CD4-positive, alpha-beta T cell treated with Interleukin-15 for 1 hour (primary cell): ENCODE measurements at regions not wholly inside any gene's neighbourhood (a gene's known extent, or its start where the extent isn't known, plus 50 kb on each side); places are given as distances from the start of the nearest gene placed in this dataset.
A peak's percentile ranks its signal among the peaks of the same experiment; 100 is the strongest.
"Not testable (repeated sequence)": the region's sequence is repeated elsewhere in the genome, so short reads cannot be mapped to it uniquely, and the experiment has no call there.

Experiments
- DNase-seq: peaks from one replicate; pipeline ENCODE4 v3.0.0-alpha.2; 2020

DNA sequence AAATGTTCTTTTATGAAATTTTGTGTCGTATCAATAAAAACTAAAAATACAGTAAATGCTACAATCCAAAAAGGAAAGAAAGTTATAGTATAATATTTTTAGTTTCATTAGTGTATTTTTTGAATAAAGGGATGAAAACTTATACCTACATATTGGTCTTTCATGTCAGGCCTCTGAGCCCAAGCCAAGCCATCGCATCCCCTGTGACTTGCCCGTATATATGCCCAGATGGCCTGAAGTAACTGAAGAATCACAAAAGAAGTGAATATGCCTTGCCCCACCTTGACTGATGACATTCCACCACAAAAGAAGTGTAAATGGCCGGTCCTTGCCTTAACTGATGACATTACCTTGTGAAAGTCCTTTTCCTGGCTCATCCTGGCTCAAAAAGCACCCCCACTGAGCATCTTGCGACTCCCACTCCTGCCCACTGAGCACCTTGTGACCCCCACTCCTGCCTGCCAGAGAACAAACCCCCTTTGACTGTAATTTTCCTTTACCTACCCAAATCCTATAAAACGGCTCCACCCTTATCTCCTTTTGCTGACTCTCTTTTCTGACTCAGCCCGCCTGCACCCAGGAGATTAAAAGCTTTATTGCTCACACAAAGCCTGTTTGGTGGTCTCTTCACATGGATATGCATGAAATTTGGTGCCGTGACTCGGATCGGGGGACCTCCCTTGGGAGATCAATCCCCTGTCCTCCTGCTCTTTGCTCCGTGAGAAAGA, 108.2 kb upstream of the PELI1 start:
- not testable (repeated sequence) for DNase-seq

GRCh38 chr2:64253421-64253820, 109.2 kb upstream of the PELI1 start:
- DNase-seq = not testable (repeated sequence)

GRCh38 chr2:64258566-64258965, 114.3 kb upstream of the PELI1 start:
- DNase-seq = no peak

DNA sequence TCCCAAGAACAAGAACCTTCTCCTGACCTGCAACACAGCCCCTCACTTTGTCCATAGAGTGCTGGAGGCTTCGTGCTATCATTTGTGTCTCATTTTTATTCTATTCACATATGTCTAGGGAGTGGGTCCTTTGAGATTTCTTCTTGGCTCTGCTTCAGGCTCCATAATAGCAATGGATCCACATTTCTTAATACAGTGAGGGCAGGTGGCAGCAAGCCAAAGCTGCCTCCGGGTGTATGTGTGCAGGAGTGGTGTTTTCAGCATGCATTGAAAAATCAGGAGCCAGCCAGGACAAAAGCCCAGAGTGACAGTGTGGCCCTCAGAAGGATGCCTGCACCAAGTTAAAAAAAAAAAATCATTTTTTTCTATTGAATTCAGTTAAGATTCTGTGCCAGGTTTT, 115.1 kb upstream of the PELI1 start:
- DNase-seq = no peak

- no peak for DNase-seq
Observed at GRCh38 chr2:64260093-64260803, 116.0 kb upstream of the PELI1 start.

GRCh38 chr2:64260817-64261216, 116.6 kb upstream of the PELI1 start:
- peak; percentile 74 for DNase-seq

- DNase-seq = no peak
Observed at GRCh38 chr2:64262071-64262470, 117.9 kb upstream of the PELI1 start.

DNA sequence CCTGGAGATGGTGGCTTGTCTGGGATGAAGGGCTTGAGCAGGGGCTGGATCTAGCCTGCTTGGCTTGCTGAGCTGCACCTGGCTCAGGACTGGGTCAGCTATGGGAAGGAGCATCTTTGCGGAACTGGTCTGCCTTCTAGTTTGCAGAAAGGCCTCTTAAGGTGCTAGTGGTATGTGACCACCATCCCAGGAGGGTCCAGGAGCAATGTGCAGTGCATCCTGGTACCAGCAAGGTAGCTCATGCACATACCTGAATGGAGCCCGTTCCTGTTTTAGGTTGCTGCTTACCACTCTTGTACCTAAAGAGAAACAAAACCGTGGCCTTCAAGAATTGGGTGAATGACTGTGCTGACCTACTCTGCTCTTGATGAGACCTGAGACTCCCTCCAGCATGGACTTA, 118.6 kb upstream of the PELI1 start:
- DNase-seq = no peak

- DNase-seq = no peak
Observed at GRCh38 chr2:64263315-64263714, 119.1 kb upstream of the PELI1 start.

DNA sequence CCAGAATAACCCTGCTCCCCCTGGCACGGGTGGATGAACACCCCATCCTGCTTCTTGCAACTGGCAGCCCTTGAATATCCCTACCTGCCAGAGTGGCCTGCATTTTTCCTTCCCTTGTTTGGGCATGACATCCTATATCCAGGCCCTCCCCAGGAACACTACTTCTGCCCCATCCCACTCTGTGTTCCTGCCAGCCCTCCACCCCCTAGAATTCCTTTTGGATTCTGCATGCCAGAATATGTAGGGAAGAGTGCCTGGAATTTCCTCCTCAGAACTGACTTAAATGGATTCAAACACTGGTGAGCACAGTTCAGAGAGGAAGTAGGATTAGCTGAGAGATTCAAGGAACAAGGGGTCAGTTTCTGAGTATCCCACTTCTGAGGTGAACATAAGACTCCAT, 123.5 kb upstream of the PELI1 start:
- no peak for DNase-seq

DNA sequence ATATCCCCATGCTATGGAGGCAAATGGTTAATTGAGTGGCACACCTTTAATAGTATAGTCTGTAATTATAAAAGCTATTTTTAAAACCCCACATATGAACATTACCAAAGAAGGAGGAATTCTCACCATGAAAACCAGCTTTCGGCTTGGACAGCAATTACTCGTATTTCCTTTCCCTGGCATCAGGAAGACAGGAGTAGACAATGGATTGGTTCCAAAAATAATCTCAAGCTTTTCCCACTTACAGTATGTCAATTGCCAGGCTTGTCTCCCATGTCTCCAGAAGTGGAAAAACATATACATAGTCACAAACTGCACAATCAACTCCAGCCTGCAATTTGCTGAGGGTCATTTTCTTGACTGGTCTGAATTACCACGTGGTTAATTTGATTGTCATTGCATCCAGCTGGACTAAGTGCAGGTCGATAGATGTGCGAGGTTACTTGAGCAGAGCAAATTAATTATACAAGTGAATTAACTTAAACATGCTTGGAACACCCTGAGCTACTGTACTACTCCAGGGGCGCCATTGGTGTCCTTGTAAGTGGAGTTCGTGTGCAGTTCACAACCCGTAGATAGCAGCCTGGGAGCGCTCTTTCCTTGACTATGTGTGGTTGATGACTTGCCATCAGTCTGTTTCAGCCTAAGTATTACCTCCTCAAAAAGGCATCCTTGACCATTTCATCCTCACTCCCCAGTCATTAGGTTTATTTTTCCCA, 124.3 kb upstream of the PELI1 start:
- no peak for DNase-seq

- no peak for DNase-seq
Observed at GRCh38 chr2:64273524-64274398, 129.5 kb upstream of the PELI1 start.

DNA sequence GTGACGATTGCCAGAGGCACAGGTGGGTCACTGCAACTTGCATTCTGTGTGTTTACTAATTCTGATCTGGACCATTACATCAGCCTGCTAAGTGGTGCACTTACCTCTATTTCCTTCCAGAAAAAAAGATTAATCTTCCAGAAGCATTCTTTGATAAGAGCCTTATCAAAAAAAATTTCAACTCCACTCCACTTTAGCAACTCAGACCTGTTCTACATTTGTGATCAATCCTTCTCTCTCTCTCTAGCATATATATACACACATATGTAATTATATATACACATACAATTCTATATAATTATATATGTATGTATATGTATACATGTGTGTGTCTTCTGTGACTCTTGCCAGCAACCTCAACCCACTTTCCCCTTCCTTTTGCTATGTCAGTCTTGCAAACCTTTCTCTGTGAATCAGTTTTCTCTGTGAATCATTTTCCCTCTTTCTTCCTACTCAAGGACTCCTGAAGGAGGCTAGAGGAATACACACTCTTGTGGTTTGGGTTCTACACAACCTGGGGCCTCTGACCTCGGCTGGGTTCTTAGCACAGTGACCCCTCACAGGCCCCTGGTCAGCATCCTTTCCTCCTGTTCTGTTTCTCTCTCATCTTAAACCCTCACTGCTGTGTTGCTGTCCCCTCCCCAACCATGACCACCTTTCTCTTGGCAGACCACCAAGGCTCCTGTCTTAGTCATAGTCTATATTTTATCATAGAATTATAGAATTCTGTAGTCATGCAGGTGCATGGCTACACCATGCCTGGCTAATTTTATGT, 130.4 kb upstream of the PELI1 start:
- no peak for DNase-seq

- no peak for DNase-seq
Observed at GRCh38 chr2:64275174-64275466, 130.9 kb upstream of the PELI1 start.

DNA sequence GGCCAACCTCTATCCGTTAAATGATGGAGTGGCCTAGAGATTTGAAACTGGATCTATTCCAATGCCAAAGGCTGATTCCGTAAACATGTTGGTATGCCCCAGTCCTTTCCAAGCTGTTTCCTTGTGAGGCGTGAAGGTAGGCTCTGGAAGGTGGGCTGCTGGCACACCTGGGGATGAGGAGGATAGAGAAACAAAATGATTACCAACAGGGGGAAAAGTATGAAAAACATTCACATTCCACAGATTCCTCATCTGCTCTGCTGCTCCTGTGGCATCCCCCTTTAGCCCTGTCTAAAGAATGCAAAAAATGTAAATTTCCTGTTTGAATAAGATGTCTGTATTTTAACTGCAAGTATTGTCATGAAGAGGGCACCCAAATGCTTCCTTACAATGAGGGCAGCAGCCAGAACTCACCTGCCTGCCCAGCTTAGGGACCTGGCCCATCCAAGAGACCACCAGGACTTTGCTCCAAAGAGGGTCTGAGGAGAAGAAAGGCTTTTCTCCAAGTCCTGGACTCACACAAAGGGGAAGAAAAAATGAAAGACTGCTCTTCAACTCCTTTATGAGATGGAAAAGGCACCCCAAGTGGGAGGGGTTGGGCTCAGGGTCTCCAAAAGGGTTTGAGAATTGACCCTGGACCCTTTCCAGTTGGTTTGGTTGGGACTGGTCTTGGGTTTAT, 132.3 kb upstream of the PELI1 start:
- DNase-seq = no peak

- DNase-seq = peak; percentile 41
Observed at GRCh38 chr2:64277101-64277849, 133.1 kb upstream of the PELI1 start.

DNA sequence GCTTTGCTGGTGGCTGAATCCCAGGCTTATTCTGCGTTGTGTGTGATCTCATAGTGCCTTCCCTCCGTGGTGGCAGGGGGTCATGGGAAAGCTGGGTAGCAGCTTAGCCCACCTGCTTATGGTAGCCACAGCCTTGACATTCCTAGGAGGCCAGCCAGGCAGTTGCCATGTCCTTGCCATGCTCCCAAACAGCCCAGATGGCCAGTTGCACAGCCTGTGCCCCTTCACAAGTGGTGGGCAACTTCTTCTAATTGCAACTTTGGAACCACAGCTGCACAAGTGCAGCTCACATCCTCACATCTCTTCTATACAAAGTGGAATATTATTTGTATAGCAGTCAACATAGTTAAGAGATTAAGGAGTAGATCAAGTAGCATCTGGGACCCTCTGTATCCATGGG, 136.6 kb upstream of the PELI1 start:
- DNase-seq = not testable (repeated sequence)

DNA sequence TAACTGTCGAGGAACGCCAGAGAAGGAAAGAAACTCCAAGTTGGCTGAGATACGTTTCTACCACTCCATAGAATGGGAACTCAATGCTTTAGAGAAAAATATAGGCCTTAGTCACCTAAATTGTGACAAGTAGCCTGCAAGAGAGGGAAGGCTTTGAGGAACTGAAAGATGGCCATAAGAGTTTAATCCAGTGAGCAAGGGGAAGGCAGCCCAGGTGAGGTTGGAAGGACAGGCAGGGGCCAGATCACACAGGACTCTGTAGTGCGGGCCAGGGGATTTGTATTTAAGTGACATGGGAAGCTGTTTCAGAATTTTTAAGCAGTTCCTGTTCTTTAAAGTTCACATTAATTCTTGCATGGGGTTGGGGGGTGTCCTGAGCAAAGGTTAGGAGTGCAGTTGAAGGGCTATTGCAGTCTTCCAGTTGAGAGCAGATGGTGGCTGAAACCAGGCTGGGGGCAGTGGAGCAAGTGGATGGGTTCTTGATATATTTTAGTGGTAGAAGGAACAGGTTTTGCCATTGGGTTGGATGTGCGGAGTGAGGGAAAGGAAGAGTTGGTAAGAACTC, 138.9 kb upstream of the PELI1 start:
- DNase-seq = no peak

DNA sequence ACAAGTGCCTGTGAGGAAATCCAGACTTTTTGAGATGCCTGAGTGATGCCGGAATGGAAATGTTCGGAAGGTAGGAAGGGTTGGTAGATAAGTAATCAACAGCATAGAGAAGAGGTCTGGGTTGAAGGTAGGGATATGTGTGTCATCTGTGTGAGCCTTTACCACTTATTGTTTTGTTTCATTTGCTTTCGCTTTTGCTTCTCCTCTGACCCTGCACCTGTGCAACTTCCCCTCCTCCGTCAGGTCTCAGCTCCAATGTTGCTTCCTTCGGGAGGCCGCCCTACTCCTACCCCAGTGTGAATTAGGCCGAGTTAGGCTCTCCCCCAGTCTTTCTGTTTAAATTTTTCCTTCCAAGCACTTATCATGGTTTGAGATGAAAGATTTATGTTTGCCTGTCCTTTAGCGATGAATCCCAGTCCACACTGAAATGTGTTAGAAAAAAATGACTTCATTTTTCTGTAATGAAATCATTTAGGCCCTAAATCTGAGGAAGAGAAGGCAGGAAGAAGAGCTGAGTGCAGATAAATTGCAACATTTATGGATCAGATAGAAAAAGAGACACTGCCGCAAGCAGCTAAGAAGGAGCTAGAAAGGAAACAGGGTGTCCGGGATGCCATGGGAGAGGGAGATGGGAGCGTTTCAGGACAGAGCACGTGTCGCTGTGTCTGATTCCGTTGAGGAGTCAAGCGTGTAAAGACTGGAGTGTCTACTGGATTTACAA, 139.6 kb upstream of the PELI1 start:
- DNase-seq = no peak

DNA sequence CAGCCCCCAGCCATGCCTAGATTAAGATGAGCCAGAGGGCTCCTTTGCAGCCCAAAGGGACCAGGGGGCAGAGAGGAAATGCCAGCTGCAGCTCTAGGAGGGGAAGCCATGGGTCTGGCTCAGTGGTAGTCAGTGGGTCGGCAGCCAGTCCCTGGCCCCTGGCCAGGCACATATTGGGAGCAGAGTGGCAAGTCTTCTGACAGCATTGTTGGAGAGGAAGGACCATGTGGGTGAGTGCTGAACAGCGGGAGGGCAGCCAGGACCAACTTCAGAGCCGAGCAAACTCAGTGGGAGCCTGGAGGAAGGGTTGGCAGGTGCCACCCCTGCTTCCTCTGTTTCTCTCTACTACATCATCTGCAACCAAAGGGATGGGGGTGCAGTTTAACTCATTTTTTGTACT, 140.5 kb upstream of the PELI1 start:
- DNase-seq = no peak
